GM12865 (cell line): ENCODE measurements at regions not wholly inside any gene's neighbourhood (a gene's known extent, or its start where the extent isn't known, plus 50 kb on each side); places are given as distances from the start of the nearest gene placed in this dataset.
"Not testable (repeated sequence)": the region's sequence is repeated elsewhere in the genome, so short reads cannot be mapped to it uniquely, and the experiment has no call there.

Source experiments
- DNase-seq: peaks from one replicate; pipeline ENCODE4 v3.0.0; 2010; ENCODE audit warnings: low read depth
- H3K4me3 ChIP-seq: 2 replicates; pipeline ENCODE4 v1.5.1; 2011; ENCODE audit warnings: mild to moderate bottlenecking, low read depth, low read length, control low read depth
- CTCF ChIP-seq: IDR thresholded peaks from 2 replicates; pipeline ENCODE4 v1.5.1; 2011; ENCODE audit warnings: low read length, control low read depth, low read depth, inconsistent platforms; ENCODE audit not compliant: insufficient read depth; ENCODE audit errors: missing control alignments

GRCh38 chr5:127216143-127216542 lies 74.5 kb upstream of the MEGF10 start:
- TF ChIP-seq CTCF: no peak
- no peak for DNase-seq
- no peak overlapping the region for H3K4me3 ChIP-seq

GRCh38 chr5:127216898-127217675 lies 73.5 kb upstream of the MEGF10 start:
- H3K4me3 ChIP-seq: no peak overlapping the region
- DNase-seq: no peak
- TF ChIP-seq CTCF: no peak

GRCh38 chr5:127221936-127222335 lies 68.7 kb upstream of the MEGF10 start:
- not testable (repeated sequence) for H3K4me3 ChIP-seq, DNase-seq

- DNase-seq: peak; percentile 40
- H3K4me3 ChIP-seq: not testable (repeated sequence)
Observed at GRCh38 chr5:127222571-127223156, 67.9 kb upstream of the MEGF10 start.

- DNase-seq: no peak
- TF ChIP-seq CTCF: no peak
- no peak overlapping the region for H3K4me3 ChIP-seq
Observed at GRCh38 chr5:127223256-127223974, 67.2 kb upstream of the MEGF10 start.

GRCh38 chr5:127227881-127228280 lies 62.7 kb upstream of the MEGF10 start:
- no peak overlapping the region for H3K4me3 ChIP-seq
- DNase-seq: no peak
- no peak for TF ChIP-seq CTCF

- no peak for DNase-seq
- TF ChIP-seq CTCF: no peak
- H3K4me3 ChIP-seq: peak overlapping the region; percentile 71
Observed at GRCh38 chr5:127228540-127229184, 61.9 kb upstream of the MEGF10 start.
